Ishikawa (cell line): ENCODE measurements at regions not wholly inside any gene's neighbourhood (a gene's known extent, or its start where the extent isn't known, plus 50 kb on each side); places are given as distances from the start of the nearest gene placed in this dataset.

Experiments
- CEBPB ChIP-seq: IDR thresholded peaks from 2 replicates; pipeline ENCODE4 v1.6.1; 2012
- CREB1 ChIP-seq: IDR thresholded peaks from 2 replicates; pipeline ENCODE4 v1.6.1; 2012; ENCODE audit warnings: low read depth
- EGR1 ChIP-seq: IDR thresholded peaks from 2 replicates; pipeline ENCODE4 v1.6.1; 2012
- EP300 ChIP-seq: IDR thresholded peaks from 2 replicates; pipeline ENCODE4 v1.6.1; 2012; ENCODE audit warnings: borderline replicate concordance
- FOXM1 ChIP-seq: IDR thresholded peaks from 2 replicates; pipeline ENCODE4 v1.6.1; 2012; ENCODE audit warnings: low read depth, borderline replicate concordance
- MAX ChIP-seq: IDR thresholded peaks from 2 replicates; pipeline ENCODE4 v1.6.1; 2012
- NFIC ChIP-seq: IDR thresholded peaks from 2 replicates; pipeline ENCODE4 v1.6.1; 2012
- RAD21 ChIP-seq: IDR thresholded peaks from 2 replicates; pipeline ENCODE4 v1.6.1; 2012; ENCODE audit warnings: low read depth
- REST ChIP-seq: IDR thresholded peaks from 2 replicates; pipeline ENCODE4 v1.6.1; 2012; ENCODE audit warnings: low read depth, mild to moderate bottlenecking
- TAF1 ChIP-seq: IDR thresholded peaks from 2 replicates; pipeline ENCODE4 v1.6.1; 2012; ENCODE audit warnings: low read depth, mild to moderate bottlenecking
- TCF12 ChIP-seq: IDR thresholded peaks from 2 replicates; pipeline ENCODE4 v1.6.1; 2012; ENCODE audit warnings: low read depth
- TEAD4 ChIP-seq: IDR thresholded peaks from 2 replicates; pipeline ENCODE4 v1.6.1; 2012
- USF1 ChIP-seq: IDR thresholded peaks from 2 replicates; pipeline ENCODE4 v1.6.1; 2012
- YY1 ChIP-seq: IDR thresholded peaks from 2 replicates; pipeline ENCODE4 v1.6.1; 2012; ENCODE audit warnings: low read depth
- ZBTB7A ChIP-seq: IDR thresholded peaks from 2 replicates; pipeline ENCODE4 v1.6.1; 2012; ENCODE audit warnings: low read depth

GRCh38 chr3:194045919-194046318, 90.0 kb upstream of the HES1 start:
- TF ChIP-seq TEAD4 = no peak
- TF ChIP-seq TCF12 = no peak
- TF ChIP-seq TAF1 = no peak
- no peak for TF ChIP-seq FOXM1
- TF ChIP-seq CEBPB = no peak
- no peak for TF ChIP-seq REST
- no peak for TF ChIP-seq RAD21
- TF ChIP-seq USF1 = no peak
- no peak for TF ChIP-seq ZBTB7A
- no peak for TF ChIP-seq NFIC
- TF ChIP-seq YY1 = no peak
- no peak for TF ChIP-seq MAX

- no peak for TF ChIP-seq EGR1
- no peak for TF ChIP-seq RAD21
These were observed 89.4 kb upstream of the HES1 start for GRCh38 chr3:194046531-194046930.

GRCh38 chr3:194046995-194047645, 88.8 kb upstream of the HES1 start:
- TF ChIP-seq TCF12 = no peak
- no peak for TF ChIP-seq MAX
- no peak for TF ChIP-seq NFIC
- no peak for TF ChIP-seq FOXM1
- TF ChIP-seq EP300 = no peak
- TF ChIP-seq ZBTB7A = no peak
- no peak for TF ChIP-seq YY1
- no peak for TF ChIP-seq CEBPB
- TF ChIP-seq TAF1 = no peak
- TF ChIP-seq TEAD4 = no peak
- TF ChIP-seq REST = no peak
- TF ChIP-seq RAD21 = no peak
- no peak for TF ChIP-seq CREB1
- TF ChIP-seq USF1 = no peak
- no peak for TF ChIP-seq EGR1

- no peak for TF ChIP-seq USF1
- no peak for TF ChIP-seq CEBPB
- no peak for TF ChIP-seq EGR1
These were observed 86.6 kb upstream of the HES1 start for GRCh38 chr3:194049394-194049793.

- TF ChIP-seq RAD21 = no peak
- no peak for TF ChIP-seq REST
These were observed 85.1 kb upstream of the HES1 start for GRCh38 chr3:194050782-194051320.
